GM23338 (cell line): ENCODE measurements at regions not wholly inside any gene's neighbourhood (a gene's known extent, or its start where the extent isn't known, plus 50 kb on each side); places are given as distances from the start of the nearest gene placed in this dataset.
A peak's percentile ranks its signal among the peaks of the same experiment; 100 is the strongest.

Source experiments
- ATAC-seq: fragments of 200-7000 bp; cut with Tn5 transposase; 3 replicates; pipeline ENCODE4 v1.9.1; 2020
- DNase-seq: peaks from one replicate; pipeline ENCODE4 v3.0.0-alpha.2; 2015; ENCODE audit warnings: low spot score
- H2AFZ ChIP-seq: fragments of 200-600 bp; sonication (generic); 2 replicates; pipeline ENCODE4 v1.8.0; 2016; ENCODE audit warnings: antibody characterized with exemption, mild to moderate bottlenecking, moderate library complexity
- H3F3A ChIP-seq: fragments of 200-600 bp; sonication (generic); replicated peaks from 2 replicates; pipeline ENCODE4 v1.8.0; 2017; ENCODE audit warnings: antibody characterized with exemption, mixed run types, low read depth
- H3K27ac ChIP-seq: fragments of 200-600 bp; sonication (generic); 2 replicates; pipeline ENCODE4 v1.6.1; 2016; ENCODE audit warnings: low read depth
- H3K27me3 ChIP-seq: fragments of 200-600 bp; sonication (generic); 2 replicates; pipeline ENCODE4 v1.8.0; 2016; ENCODE audit warnings: mild to moderate bottlenecking, mixed run types, moderate library complexity; ENCODE audit not compliant: insufficient read depth
- H3K36me3 ChIP-seq: fragments of 200-600 bp; sonication (generic); 2 replicates; pipeline ENCODE4 v1.8.0; 2016; ENCODE audit warnings: mild to moderate bottlenecking; ENCODE audit not compliant: insufficient read depth
- H3K4me1 ChIP-seq: fragments of 200-600 bp; sonication (generic); 2 replicates; pipeline ENCODE4 v1.8.0; 2016; ENCODE audit warnings: mild to moderate bottlenecking, moderate library complexity; ENCODE audit not compliant: insufficient read depth
- H3K4me2 ChIP-seq: fragments of 200-600 bp; sonication (generic); 2 replicates; pipeline ENCODE4 v1.7.1; 2017; ENCODE audit warnings: mixed run types
- H3K4me3 ChIP-seq: fragments of 200-600 bp; sonication (generic); 2 replicates; pipeline ENCODE4 v1.6.1; 2016; ENCODE audit warnings: mixed run types
- H3K79me2 ChIP-seq: fragments of 200-600 bp; sonication (generic); replicated peaks from 2 replicates; pipeline ENCODE4 v1.8.0; 2017; ENCODE audit warnings: mild to moderate bottlenecking; ENCODE audit not compliant: insufficient read depth
- H3K9me2 ChIP-seq: fragments of 200-600 bp; sonication (generic); 2 replicates; pipeline ENCODE4 v1.8.0; 2017; ENCODE audit not compliant: insufficient read depth
- H4K20me1 ChIP-seq: fragments of 200-600 bp; sonication (generic); replicated peaks from 2 replicates; pipeline ENCODE4 v1.8.0; 2017; ENCODE audit warnings: mild to moderate bottlenecking; ENCODE audit not compliant: insufficient read depth
- H3K27ac Mint-ChIP-seq: 2 replicates; pipeline ENCODE4 v1.8.0; 2020; ENCODE audit warnings: inconsistent platforms, mild to moderate bottlenecking, moderate library complexity, mixed read lengths
- H3K27me3 Mint-ChIP-seq: 3 replicates; pipeline ENCODE4 v1.8.0; 2022; ENCODE audit warnings: low read depth, mild to moderate bottlenecking, moderate library complexity, mixed read lengths, inconsistent platforms; ENCODE audit not compliant: insufficient read depth, poor library complexity
- H3K36me3 Mint-ChIP-seq: 3 replicates; pipeline ENCODE4 v1.8.0; 2021; ENCODE audit warnings: low read depth, mild to moderate bottlenecking, inconsistent platforms, moderate library complexity, mixed read lengths
- H3K4me1 Mint-ChIP-seq: 3 replicates; pipeline ENCODE4 v1.8.0; 2020; ENCODE audit warnings: mild to moderate bottlenecking, inconsistent platforms, mixed read lengths
- H3K4me3 Mint-ChIP-seq: 3 replicates; pipeline ENCODE4 v1.8.0; 2021; ENCODE audit warnings: moderate library complexity, mild to moderate bottlenecking, inconsistent platforms, mixed read lengths
- H3K9me3 Mint-ChIP-seq: 3 replicates; pipeline ENCODE4 v1.8.0; 2020; ENCODE audit warnings: moderate library complexity, mild to moderate bottlenecking, inconsistent platforms, mixed read lengths
- CREB1 ChIP-seq: fragments of 250-450 bp; sonication (Bioruptor Pico); IDR thresholded peaks from 2 replicates; pipeline ENCODE4 v1.5.0; 2020; ENCODE audit warnings: low read depth, mild to moderate bottlenecking, moderate library complexity
- CTCF ChIP-seq, 2 experiments: fragments of 200-600 bp in 1 of 2; sonication (generic) in 1 of 2; conservative IDR thresholded peaks; 2 replicates each; pipeline versions ENCODE4 v1.5.1 to v1.6.1; 2016 to 2017; ENCODE audit warnings: antibody characterized with exemption in 2 of 2, low read depth in 2 of 2, mild to moderate bottlenecking in 2 of 2, moderate library complexity in 1 of 2
- ETS1 ChIP-seq: IDR thresholded peaks from 2 replicates; pipeline ENCODE4 v1.6.1; 2016; ENCODE audit warnings: antibody characterized with exemption
- EZH2 ChIP-seq: fragments of 200-600 bp; sonication (generic); IDR thresholded peaks from one replicate; pipeline ENCODE4 v1.8.0; 2017; ENCODE audit warnings: antibody characterized with exemption, mild to moderate bottlenecking, low read depth; ENCODE audit not compliant: unreplicated experiment
- EZH2phosphoT487 ChIP-seq: fragments of 200-600 bp; sonication (generic); IDR thresholded peaks from one replicate; pipeline ENCODE4 v1.8.1; 2018; ENCODE audit warnings: antibody characterized with exemption; ENCODE audit not compliant: unreplicated experiment
- JUNB ChIP-seq: IDR thresholded peaks from one replicate; pipeline ENCODE4 v1.6.1; 2016; ENCODE audit warnings: antibody characterized with exemption; ENCODE audit not compliant: unreplicated experiment
- NANOG ChIP-seq: IDR thresholded peaks from 2 replicates; pipeline ENCODE4 v1.6.1; 2016; ENCODE audit warnings: antibody characterized with exemption, borderline replicate concordance
- POLR2AphosphoS5 ChIP-seq: IDR thresholded peaks from 2 replicates; pipeline ENCODE4 v1.6.1; 2016; ENCODE audit warnings: antibody characterized with exemption, low read depth
- REST ChIP-seq: IDR thresholded peaks from one replicate; pipeline ENCODE4 v1.6.1; 2018; ENCODE audit warnings: antibody characterized with exemption; ENCODE audit not compliant: unreplicated experiment
- STAT1 ChIP-seq: IDR thresholded peaks from one replicate; pipeline ENCODE4 v1.6.1; 2016; ENCODE audit warnings: antibody characterized with exemption; ENCODE audit not compliant: unreplicated experiment
- ZNF114 ChIP-seq: fragments of 250-450 bp; sonication (Bioruptor Pico); IDR thresholded peaks from 2 replicates; pipeline ENCODE4 v1.5.0; 2020; ENCODE audit warnings: mild to moderate bottlenecking, moderate library complexity
- ZNF331 ChIP-seq: fragments of 250-450 bp; sonication (Bioruptor Pico); IDR thresholded peaks from 2 replicates; pipeline ENCODE4 v1.5.0; 2020; ENCODE audit warnings: low read depth, mild to moderate bottlenecking, moderate library complexity
- ZNF462 ChIP-seq: fragments of 250-450 bp; sonication (Bioruptor Pico); IDR thresholded peaks from 2 replicates; pipeline ENCODE4 v1.5.0; 2020; ENCODE audit warnings: mild to moderate bottlenecking, moderate library complexity

GRCh38 chr15:36172955-36173354 is 406.5 kb upstream of the CDIN1 start:
- no peaks in the 10 kb centered on the region for H4K20me1 ChIP-seq
- no peak for ATAC-seq
- DNase-seq: no peak
- H3K27me3 Mint-ChIP-seq: no peaks in the 10 kb centered on the region
- no peaks in the 10 kb centered on the region for H3K9me3 Mint-ChIP-seq
- no peak overlapping the region for H3K4me3 Mint-ChIP-seq
- H3K36me3 Mint-ChIP-seq: no peaks in the 10 kb centered on the region
- H3K4me2 ChIP-seq: no peak overlapping the region
- H3K27ac Mint-ChIP-seq: no peak overlapping the region
- H3K4me1 ChIP-seq: no peaks in the 10 kb centered on the region
- no peaks in the 10 kb centered on the region for H3K27me3 ChIP-seq
- H3K27ac ChIP-seq: no peak overlapping the region
- H2AFZ ChIP-seq: peak overlapping the region; percentile 28; the same call in 1 of the 2 replicates
- H3K36me3 ChIP-seq: no peaks in the 10 kb centered on the region
- H3K79me2 ChIP-seq: no peaks in the 10 kb centered on the region
- H3K4me1 Mint-ChIP-seq: peaks cover 9% of the 10 kb centered on the region; the same call in 2 of the 3 replicates
- no peaks in the 10 kb centered on the region for H3F3A ChIP-seq
- H3K9me2 ChIP-seq: no peaks in the 10 kb centered on the region
- TF ChIP-seq POLR2AphosphoS5 (no peak), CTCF (conservative IDR thresholded peaks at IDR 0.05; ENCODE audit: low read depth in 2 of 2) (no peak), ZNF462 (no peak), REST (no peak), STAT1 (no peak), ZNF114 (CRISPR knock-in tag) (no peak), JUNB (no peak), EZH2phosphoT487 (no peak), EZH2 (no peak), ZNF331 (no peak), NANOG (no peak), ETS1 (no peak), CREB1 (CRISPR knock-in tag) (no peak)
- no peak overlapping the region for H3K4me3 ChIP-seq
